NCI-H2081 (cell line): ENCODE measurements at regions not wholly inside any gene's neighbourhood (a gene's known extent, or its start where the extent isn't known, plus 50 kb on each side); places are given as distances from the start of the nearest gene placed in this dataset.
A peak's percentile ranks its signal among the peaks of the same experiment; 100 is the strongest.
"Not testable (repeated sequence)": the region's sequence is repeated elsewhere in the genome, so short reads cannot be mapped to it uniquely, and the experiment has no call there.

Source experiments
- DNase-seq, 2 experiments: peaks; one replicate each; lab custom pipeline; 2025; lab: John Stamatoyannopoulos, UW

GRCh38 chr14:37843954-37844607 is 248.7 kb downstream of the TTC6 start:
- no peak for DNase-seq

GRCh38 chr14:37844614-37845013 is 249.2 kb downstream of the TTC6 start:
- no peak for DNase-seq

GRCh38 chr14:37848985-37849621 is 253.7 kb downstream of the TTC6 start:
- no peak for DNase-seq

GRCh38 chr14:37851054-37851453 is 255.6 kb downstream of the TTC6 start:
- DNase-seq = no peak

- DNase-seq = no peak
Measured at GRCh38 chr14:37855871-37856270, 260.4 kb downstream of the TTC6 start.

- no peak for DNase-seq
Measured at GRCh38 chr14:37857774-37858266, 262.4 kb downstream of the TTC6 start.

GRCh38 chr14:37858733-37859132 is 263.3 kb downstream of the TTC6 start:
- no peak for DNase-seq

GRCh38 chr14:37859177-37859576 is 263.7 kb downstream of the TTC6 start:
- DNase-seq = no peak

- no peak for DNase-seq
Measured at GRCh38 chr14:37862263-37862662, 266.8 kb downstream of the TTC6 start.

GRCh38 chr14:37864128-37864527 is 268.7 kb downstream of the TTC6 start:
- DNase-seq = no peak

GRCh38 chr14:37864861-37865718 is 269.7 kb downstream of the TTC6 start:
- no peak for DNase-seq

- DNase-seq = no peak
Measured at GRCh38 chr14:37865719-37866549, 270.5 kb downstream of the TTC6 start.

- peak; percentile 4 to 18 for DNase-seq
Measured at GRCh38 chr14:37869633-37870032, 274.2 kb downstream of the TTC6 start.

GRCh38 chr14:37870170-37870569 is 274.7 kb downstream of the TTC6 start:
- DNase-seq = no peak

- no peak for DNase-seq
Measured at GRCh38 chr14:37870632-37871346, 275.4 kb downstream of the TTC6 start.

GRCh38 chr14:37874065-37874428 is 278.6 kb downstream of the TTC6 start:
- DNase-seq = not testable (repeated sequence)

- peak; percentile 76 to 77 for DNase-seq
Measured at GRCh38 chr14:37874429-37875109, 279.1 kb downstream of the TTC6 start.

GRCh38 chr14:37888234-37888633 is 292.8 kb downstream of the TTC6 start:
- no peak for DNase-seq

GRCh38 chr14:37889087-37889486 is 293.7 kb downstream of the TTC6 start:
- peak in 1 of 2 experiments; percentile 38 for DNase-seq

- DNase-seq = no peak
Measured at GRCh38 chr14:37890095-37890494, 294.7 kb downstream of the TTC6 start.

GRCh38 chr14:37891500-37891899 is 296.1 kb downstream of the TTC6 start:
- not testable (repeated sequence) for DNase-seq
